ENCODE measurements at regions not wholly inside any gene's neighbourhood (a gene's known extent, or its start where the extent isn't known, plus 50 kb on each side); places are given as distances from the start of the nearest gene placed in this dataset.

- in situ Hi-C loops (cut with MboI; ENCODE audit: low sequenced_read_pairs): no loop called here
Measured at GRCh38 chr6:6910734-6911295, 196.9 kb upstream of the RREB1 start.

GRCh38 chr6:6911391-6911790 lies 196.4 kb upstream of the RREB1 start:
- in situ Hi-C loops (cut with MboI; ENCODE audit: low sequenced_read_pairs): no loop called here

GRCh38 chr6:6912817-6913744 lies 194.7 kb upstream of the RREB1 start:
- in situ Hi-C loops (cut with MboI; ENCODE audit: low sequenced_read_pairs): no loop called here

GRCh38 chr6:6915219-6915618 lies 192.5 kb upstream of the RREB1 start:
- in situ Hi-C loops (cut with MboI; ENCODE audit: low sequenced_read_pairs): no loop called here

GRCh38 chr6:6915813-6916547 lies 191.8 kb upstream of the RREB1 start:
- in situ Hi-C loops (cut with MboI; ENCODE audit: low sequenced_read_pairs): no loop called here

GRCh38 chr6:6916598-6916997 lies 191.2 kb upstream of the RREB1 start:
- in situ Hi-C loops (cut with MboI; ENCODE audit: low sequenced_read_pairs): no loop called here

GRCh38 chr6:6918216-6918983 lies 189.4 kb upstream of the RREB1 start:
- in situ Hi-C loops (cut with MboI; ENCODE audit: low sequenced_read_pairs): no loop called here

- in situ Hi-C loops (cut with MboI; ENCODE audit: low sequenced_read_pairs): no loop called here
Measured at GRCh38 chr6:6919173-6919572, 188.6 kb upstream of the RREB1 start.

- in situ Hi-C loops (cut with MboI; ENCODE audit: low sequenced_read_pairs): no loop called here
Measured at GRCh38 chr6:6920114-6920986, 187.4 kb upstream of the RREB1 start.

- in situ Hi-C loops (cut with MboI; ENCODE audit: low sequenced_read_pairs): no loop called here
Measured at GRCh38 chr6:6920987-6921313, 186.8 kb upstream of the RREB1 start.

GRCh38 chr6:6922166-6922565 lies 185.6 kb upstream of the RREB1 start:
- in situ Hi-C loops (cut with MboI; ENCODE audit: low sequenced_read_pairs): no loop called here

- in situ Hi-C loops (cut with MboI; ENCODE audit: low sequenced_read_pairs): no loop called here
Measured at GRCh38 chr6:6923605-6924004, 184.2 kb upstream of the RREB1 start.

GRCh38 chr6:6924708-6925107 lies 183.1 kb upstream of the RREB1 start:
- in situ Hi-C loops (cut with MboI; ENCODE audit: low sequenced_read_pairs): no loop called here

- in situ Hi-C loops (cut with MboI; ENCODE audit: low sequenced_read_pairs): no loop called here
Measured at GRCh38 chr6:6925391-6926164, 182.2 kb upstream of the RREB1 start.

GRCh38 chr6:6926856-6927255 lies 180.9 kb upstream of the RREB1 start:
- in situ Hi-C loops (cut with MboI; ENCODE audit: low sequenced_read_pairs): no loop called here

- in situ Hi-C loops (cut with MboI; ENCODE audit: low sequenced_read_pairs): no loop called here
Measured at GRCh38 chr6:6927521-6928361, 180.0 kb upstream of the RREB1 start.

GRCh38 chr6:6930223-6930880 lies 177.4 kb upstream of the RREB1 start:
- in situ Hi-C loops (cut with MboI; ENCODE audit: low sequenced_read_pairs): no loop called here
